Stimulated activated CD8-positive, alpha-beta memory T cell treated with anti-CD3 and anti-CD28 coated beads, Interleukin-2, amount 100 ng/mL, for 48 hours (primary cell): ENCODE measurements at regions not wholly inside any gene's neighbourhood (a gene's known extent, or its start where the extent isn't known, plus 50 kb on each side); places are given as distances from the start of the nearest gene placed in this dataset.

ENCODE experiments used
- DNase-seq, 2 donors: peaks; one replicate each; pipeline ENCODE4 v3.0.0-alpha.2; 2020; ENCODE audit warnings: low read depth in 2 of 2

GRCh38 chr6:6781172-6781872 lies 192.8 kb downstream of the LY86 start:
- no peak for DNase-seq

DNA sequence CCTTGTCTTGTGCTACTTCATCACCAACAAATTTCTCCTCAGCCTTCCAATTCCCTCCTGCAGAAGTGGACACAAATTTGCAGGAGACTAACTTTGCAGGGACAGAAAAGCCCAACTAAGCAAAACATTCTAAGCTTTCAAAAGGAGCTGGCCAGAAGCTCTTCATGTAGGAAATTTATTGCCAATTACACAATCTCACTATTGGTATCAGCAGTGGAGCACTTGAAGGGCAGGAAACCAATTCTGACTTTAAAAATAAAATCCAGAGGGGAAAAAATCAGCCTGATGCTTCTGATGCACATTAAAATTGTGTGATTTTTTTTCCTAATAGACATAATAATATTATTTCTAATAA lies 193.3 kb downstream of the LY86 start:
- no peak for DNase-seq

GRCh38 chr6:6783721-6784120 lies 195.2 kb downstream of the LY86 start:
- DNase-seq, result no peak

- no peak for DNase-seq
Observed at GRCh38 chr6:6784514-6785162, 196.1 kb downstream of the LY86 start.

- no peak for DNase-seq
Observed at GRCh38 chr6:6785163-6785521, 196.6 kb downstream of the LY86 start.

- no peak for DNase-seq
Observed at GRCh38 chr6:6788394-6789032, 200.0 kb downstream of the LY86 start.

DNA sequence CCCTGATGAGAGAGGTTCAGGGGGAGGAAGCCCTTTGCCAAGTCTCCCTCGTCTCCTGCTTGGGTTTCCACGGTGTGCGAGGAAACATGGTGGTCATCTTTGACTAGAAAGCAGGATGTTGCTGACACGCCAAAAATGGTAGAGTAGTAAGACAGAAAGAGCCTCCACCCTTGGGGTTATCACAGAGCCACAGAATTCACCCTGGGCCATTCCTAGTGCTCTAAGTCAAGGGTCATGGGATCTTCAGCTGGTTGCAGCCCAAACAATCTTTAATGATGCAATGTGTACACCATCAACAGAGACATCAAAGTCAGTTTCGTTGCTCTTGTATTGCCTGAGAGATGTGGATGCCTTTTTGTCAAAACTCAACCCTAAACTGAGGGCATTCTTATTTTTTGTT lies 201.9 kb downstream of the LY86 start:
- no peak for DNase-seq

DNA sequence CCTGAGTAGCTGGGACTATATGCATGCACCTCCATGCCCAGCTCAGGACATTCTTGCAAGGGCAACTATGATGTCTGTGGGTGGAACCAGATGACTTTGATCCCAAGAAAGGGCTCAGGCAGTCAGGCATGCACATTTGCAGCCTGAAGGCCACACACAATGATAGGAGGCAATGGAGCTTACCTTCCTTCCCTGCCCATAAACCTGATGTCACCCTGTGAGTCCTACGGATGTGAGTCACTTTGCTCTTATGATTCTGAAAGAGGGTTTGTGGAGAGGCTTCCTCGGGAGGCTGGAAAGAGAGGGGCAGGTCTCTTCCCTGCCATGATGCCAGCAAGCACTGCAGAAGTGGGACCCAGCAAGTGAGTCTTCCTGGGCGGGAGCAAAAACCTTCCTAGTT lies 202.4 kb downstream of the LY86 start:
- no peak for DNase-seq

DNA sequence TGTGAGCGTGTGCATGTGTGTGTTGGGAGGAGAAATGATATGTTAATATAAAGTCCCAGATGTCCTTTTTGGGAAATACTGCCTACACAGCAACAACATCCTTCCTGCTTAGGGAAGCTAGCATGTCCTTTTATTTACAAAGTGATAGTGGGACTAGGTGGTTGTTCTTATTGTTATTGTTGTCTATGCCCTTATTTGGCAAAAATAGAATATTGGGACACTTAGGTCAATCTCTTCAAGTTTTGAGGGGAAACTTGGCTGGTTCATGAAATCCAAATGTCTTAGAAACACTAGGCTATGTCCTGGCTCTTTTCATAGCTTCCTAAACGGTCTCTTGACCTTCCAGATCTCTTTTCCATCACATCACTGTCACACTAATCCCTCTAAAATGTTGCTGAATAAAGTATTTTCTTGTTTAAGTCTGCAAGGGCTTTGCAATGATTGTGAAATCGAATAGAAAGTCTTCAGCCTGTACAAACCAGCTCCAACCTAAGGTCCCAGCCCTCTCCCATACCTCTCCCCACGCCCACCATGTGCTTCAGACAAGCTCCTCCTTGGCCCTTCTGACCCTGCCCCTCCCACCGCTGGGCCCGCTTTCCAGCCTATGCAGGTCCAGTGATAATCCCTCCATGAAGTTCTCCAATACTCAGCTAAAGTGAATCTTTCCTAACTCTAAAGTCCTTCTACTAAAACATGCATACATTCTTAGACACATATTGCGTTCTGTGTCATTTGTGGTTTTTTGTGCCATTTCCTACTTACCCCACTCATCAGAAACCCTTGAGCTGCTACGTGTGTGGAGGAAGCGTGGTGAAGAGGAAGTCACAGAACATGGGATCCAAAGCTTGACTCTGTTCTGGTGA lies 205.1 kb downstream of the LY86 start:
- DNase-seq, result no peak

DNA sequence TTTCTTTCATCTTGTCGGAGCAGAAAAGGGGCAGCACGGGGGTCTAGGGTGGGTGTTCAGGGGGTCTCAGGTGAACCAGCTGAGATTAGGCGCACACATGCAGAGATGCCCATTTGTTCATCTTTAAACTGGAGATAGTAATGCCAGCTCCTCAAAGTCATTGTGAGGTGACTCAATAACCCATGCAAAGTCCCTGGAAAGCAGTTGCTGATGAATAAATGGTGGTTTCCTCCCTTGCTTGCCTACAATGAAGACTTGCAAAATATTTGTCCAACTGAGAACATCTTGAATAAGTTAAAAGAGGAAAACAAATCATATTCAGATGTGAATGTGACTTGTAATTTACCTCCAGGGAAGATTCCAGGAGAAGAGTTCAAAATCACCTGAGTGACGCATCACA lies 206.9 kb downstream of the LY86 start:
- DNase-seq, result no peak

GRCh38 chr6:6796818-6797217 lies 208.3 kb downstream of the LY86 start:
- no peak for DNase-seq

DNA sequence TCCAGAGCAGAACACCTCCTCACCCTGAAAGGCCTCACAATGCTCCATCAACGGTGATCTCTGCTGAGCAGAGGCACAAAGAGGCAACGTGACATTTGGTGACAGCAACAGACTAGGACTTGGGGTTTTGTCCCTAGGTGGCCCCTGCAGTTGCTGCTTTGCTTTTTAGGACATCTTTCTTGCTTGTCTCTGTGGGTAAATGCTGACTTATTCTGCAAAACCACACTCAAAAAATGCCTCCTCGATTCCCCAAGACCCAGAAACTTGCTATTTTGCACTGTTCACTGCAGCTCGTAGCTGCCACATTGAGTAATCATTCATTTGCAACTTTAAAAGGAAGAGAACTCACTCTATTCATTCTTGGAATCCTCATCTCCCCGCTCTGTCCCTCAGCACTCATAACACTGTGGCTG lies 209.9 kb downstream of the LY86 start:
- DNase-seq, result no peak

DNA sequence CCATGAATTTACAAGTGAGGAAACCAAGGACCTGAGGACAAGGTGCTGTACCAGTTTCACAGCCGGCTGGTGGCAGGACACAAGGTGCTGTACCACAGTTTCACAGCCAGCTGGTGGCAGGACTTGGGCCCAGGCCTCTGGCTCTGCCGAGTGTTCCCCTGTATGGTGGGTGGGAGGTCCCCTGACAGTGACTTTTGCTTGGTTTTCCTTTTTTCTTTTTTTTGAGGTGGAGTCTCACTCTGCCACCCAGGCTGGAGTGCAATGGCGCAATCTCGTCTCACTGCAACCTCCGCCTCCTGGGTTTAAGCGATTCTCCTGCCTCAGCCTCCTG lies 212.4 kb downstream of the LY86 start:
- DNase-seq, result no peak

- no peak for DNase-seq
Observed at GRCh38 chr6:6801635-6802218, 213.2 kb downstream of the LY86 start.

DNA sequence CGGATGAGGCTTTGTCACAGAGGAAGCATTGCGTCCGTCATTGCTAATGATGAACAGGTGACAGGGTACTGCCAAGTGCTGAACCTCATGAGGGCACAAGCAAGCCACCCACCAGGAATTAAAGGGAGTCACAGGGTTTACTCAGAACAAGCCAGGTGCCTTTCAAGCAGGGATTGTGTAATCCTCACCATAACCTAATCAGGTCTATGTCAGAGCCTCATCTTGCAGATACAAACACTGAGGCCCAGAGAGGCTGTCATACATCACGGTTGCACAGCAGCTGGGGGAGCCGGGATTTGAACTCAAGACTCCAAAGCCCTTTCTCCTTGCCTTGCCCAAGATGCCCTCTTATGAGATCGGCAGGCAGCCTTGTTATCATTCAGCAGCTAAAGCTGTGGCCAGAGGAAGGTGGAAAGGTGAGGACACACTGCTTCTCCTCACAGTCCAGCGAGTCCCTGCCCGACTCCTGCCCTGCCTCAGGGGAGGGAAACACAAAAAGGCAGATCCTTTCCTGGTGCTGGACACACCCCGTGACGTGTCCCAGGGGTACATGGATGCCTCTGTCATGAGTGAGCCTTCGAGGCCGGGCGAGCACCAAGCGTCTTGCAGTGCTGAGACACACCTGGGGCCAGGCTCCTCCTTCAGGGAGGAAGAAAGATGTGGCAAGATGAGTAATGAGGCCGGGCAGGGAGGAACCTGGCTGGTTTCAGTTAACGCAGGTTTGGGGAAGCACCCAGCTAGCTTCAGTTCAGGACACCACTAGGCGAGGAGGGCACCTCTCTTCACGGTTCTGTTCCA lies 214.9 kb downstream of the LY86 start:
- no peak for DNase-seq

DNA sequence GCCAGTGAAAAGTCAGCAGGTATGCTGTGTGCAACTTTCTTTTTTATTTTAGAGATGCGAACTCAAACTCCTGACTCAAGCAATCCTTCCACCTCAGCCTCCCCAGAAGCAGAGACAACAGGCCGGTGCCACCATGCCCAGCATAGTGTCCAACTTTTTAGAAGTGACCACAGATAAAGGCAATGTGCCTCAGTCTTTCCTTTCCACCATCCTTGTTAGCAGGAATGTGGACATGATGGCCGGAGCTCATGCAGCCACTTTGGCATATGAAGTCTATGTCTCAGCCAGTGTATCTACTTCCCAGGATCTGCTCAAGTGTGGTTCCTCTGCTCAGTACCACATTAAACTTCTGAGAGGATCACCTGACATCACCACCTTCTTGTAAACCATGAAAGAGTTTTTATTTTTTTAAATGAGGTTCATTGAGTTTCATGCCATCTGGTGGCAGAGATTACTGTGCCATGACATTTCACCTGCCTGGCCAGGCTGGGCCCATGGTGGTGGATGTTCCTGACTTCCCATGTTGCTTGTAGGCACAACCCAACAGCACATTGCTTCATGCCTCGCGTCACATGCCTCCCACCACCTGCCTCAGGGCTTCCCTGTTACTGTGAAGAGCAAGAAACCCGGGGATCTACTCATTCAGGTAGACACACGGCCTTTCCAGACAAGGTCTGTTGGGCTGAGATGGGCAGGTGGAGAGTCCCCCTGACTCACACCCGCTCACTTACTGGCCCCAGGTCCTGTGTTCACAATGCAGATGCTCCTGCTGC lies 216.5 kb downstream of the LY86 start:
- no peak for DNase-seq

DNA sequence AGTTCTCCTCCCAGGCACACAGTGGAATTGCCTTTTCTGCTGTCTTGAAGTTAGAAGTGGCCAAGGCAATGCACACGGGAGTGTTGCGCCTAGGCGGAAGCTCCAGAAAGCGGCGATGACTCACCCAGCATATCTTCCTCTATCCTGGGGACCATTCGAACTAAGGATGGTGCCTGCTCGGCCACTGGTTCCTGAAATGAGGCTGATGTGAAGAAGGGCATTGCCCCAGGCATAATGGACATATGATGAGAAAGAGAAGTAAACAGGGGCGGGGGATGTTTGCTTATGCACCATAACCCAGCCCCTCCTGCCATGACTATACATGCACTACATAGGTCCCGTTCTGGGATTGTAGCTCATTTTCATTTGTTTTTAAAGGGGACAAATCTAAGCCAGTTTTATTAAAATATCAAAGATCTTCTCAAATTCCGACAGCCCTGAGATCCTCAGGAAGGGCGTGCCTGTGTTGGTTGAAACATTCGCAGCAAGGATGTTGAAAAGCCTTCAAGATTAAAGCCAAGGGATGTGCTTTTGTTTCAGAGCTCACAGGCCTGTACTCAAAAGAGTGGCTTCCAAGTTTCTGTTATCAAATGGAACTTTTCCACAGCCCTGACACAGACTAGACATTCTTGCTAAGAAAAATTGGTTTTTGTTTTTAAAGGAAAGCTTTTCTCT lies 218.5 kb downstream of the LY86 start:
- no peak for DNase-seq

DNA sequence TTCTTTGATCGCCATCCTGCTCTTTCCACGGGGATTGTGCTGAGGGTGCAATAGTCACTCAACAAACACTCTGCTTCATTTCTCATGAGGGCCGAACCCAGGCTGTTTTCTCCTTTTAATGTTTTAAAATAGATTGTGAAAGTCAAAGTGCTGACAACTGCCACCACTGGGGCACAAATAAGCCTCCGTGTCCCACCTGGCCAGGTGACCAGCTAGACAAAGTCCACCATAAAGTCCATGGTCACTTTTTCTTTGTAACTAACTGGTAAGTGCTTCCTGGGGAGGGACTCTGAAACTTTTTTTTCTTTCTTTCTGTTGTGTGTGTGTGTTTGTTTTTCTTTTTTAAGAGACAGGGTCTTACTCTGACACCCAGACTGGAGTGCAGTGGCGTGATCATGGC lies 219.8 kb downstream of the LY86 start:
- no peak for DNase-seq

DNA sequence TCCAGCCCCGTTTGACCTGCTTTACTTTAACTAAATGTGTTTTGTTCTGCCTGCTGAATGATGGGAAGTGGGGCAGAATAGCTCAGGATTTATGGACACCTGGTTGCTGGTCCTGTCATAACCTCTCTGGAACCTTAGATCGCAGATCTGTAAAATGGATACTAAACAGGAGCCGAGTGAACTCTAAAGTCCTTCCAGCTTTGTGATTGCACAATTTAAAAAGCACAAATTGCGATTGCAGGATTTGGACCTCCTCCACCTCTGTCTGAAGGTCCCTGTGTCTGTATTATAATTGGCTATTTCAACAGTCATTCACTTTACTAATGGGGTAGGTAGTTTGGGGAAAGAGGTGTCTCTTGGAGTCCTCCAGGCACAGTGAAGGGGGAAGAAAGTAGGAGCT lies 220.4 kb downstream of the LY86 start:
- DNase-seq, result no peak

GRCh38 chr6:6810727-6811126 lies 222.2 kb downstream of the LY86 start:
- DNase-seq, result no peak
